ENCODE measurements at regions not wholly inside any gene's neighbourhood (a gene's known extent, or its start where the extent isn't known, plus 50 kb on each side); places are given as distances from the start of the nearest gene placed in this dataset.

GRCh38 chr2:14297906-14298305 lies 334.6 kb upstream of the LRATD1 start:
- Histone ChIP-seq H2BK5ac (ENCODE audit: low read depth, low read length) (no peak overlapping the region), H3K27me3 (replicated peaks in 1 of 4; ENCODE audit: control insufficient read depth in 3 of 4, extremely low read depth in 1 of 4, insufficient read depth in 3 of 4, low read length in 3 of 4) (no peaks in the 10 kb centered on the region), H3K79me1 (ENCODE audit: low read depth, low read length) (no peaks in the 10 kb centered on the region), H2BK12ac (ENCODE audit: low read depth, low read length) (no peak overlapping the region), H3K79me2 (ENCODE audit: control insufficient read depth in 1 of 2, insufficient read depth in 2 of 2, low read length in 2 of 2) (no peaks in the 10 kb centered on the region), H2BK15ac (ENCODE audit: low read length) (no peak overlapping the region), H4K20me1 (replicated peaks in 1 of 2; ENCODE audit: control insufficient read depth in 1 of 2, insufficient read depth in 2 of 2, low read length in 2 of 2) (no peaks in the 10 kb centered on the region), H3K9me3 (ENCODE audit: insufficient read depth in 2 of 2, low read depth in 1 of 2, low read length in 1 of 2) (no peaks in the 10 kb centered on the region), H2AK5ac (ENCODE audit: low read depth, low read length) (no peak overlapping the region), H3K23me2 (ENCODE audit: low read depth, low read length) (no peaks in the 10 kb centered on the region), H2BK120ac (replicated peaks; ENCODE audit: low read depth, low read length) (no peak overlapping the region), H3K14ac (ENCODE audit: insufficient read length) (no peak overlapping the region), H3K27ac (ENCODE audit: low read depth, low read length) (no peak overlapping the region), H4K8ac (ENCODE audit: extremely low read depth, insufficient read depth, low read length) (no peak overlapping the region), H3K4ac (replicated peaks; ENCODE audit: insufficient read length, low read depth, low read length) (no peak overlapping the region), H4K5ac (ENCODE audit: insufficient read length, low read depth, low read length) (no peak overlapping the region), H2AFZ (ENCODE audit: low read length) (no peak overlapping the region), H3K4me3 (ENCODE audit: extremely low read depth in 1 of 4, insufficient read depth in 2 of 4, low read depth in 3 of 4, low read length in 4 of 4) (no peak overlapping the region), H3K4me1 (replicated peaks in 1 of 4; ENCODE audit: control insufficient read depth in 3 of 4, insufficient read depth in 4 of 4, low read length in 3 of 4) (no peaks in the 10 kb centered on the region), H3K4me2 (ENCODE audit: insufficient read depth in 1 of 2, low read depth in 2 of 2, low read length in 2 of 2) (no peak overlapping the region), H2BK20ac (ENCODE audit: low read length) (no peak overlapping the region), H3K56ac (replicated peaks; ENCODE audit: insufficient read length, low read depth, low read length) (no peak overlapping the region), H3K18ac (ENCODE audit: extremely low read depth, low read length) (no peak overlapping the region), H4K91ac (replicated peaks; ENCODE audit: insufficient read length, low read length) (no peak overlapping the region), H3K9ac (replicated peaks in 1 of 4; ENCODE audit: extremely low read depth in 1 of 4, low read depth in 3 of 4, low read length in 3 of 4) (no peak overlapping the region), H3K36me3 (ENCODE audit: control insufficient read depth in 2 of 4, insufficient read depth in 4 of 4, low read length in 3 of 4) (no peaks in the 10 kb centered on the region), H3K23ac (ENCODE audit: insufficient read length) (no peak overlapping the region)
- TF ChIP-seq SRF (IDR thresholded peaks at IDR 0.05; ENCODE audit: low read depth, low read length) = no peak
- no peak for TF ChIP-seq TEAD4 (IDR thresholded peaks at IDR 0.05; ENCODE audit: low read depth, low read length)
- TF ChIP-seq CREB1 (IDR thresholded peaks at IDR 0.05) = no peak
- TF ChIP-seq GTF2F1 (IDR thresholded peaks at IDR 0.05; ENCODE audit: borderline replicate concordance, low read depth, low read length) = no peak
- TF ChIP-seq SP1 (IDR thresholded peaks at IDR 0.05; ENCODE audit: low read depth, low read length) = no peak
- TF ChIP-seq YY1 (IDR thresholded peaks at IDR 0.05; ENCODE audit: low read depth, low read length) = no peak
- WGBS, 2 experiments (ENCODE audit: extremely low coverage in 1 of 2, insufficient coverage in 1 of 2, insufficient read length in 1 of 2, insufficient replicate concordance in 2 of 2, low coverage in 1 of 2, low lambda C conversion rate in 2 of 2, missing lambda C conversion rate in 1 of 2) = 88% methylated on average over 1 of the region's 1 CpG; no CpG with 5 or more reads in 1 of the 2 experiments
- FAIRE-seq (no peak), DNase-seq (ENCODE audit: low read depth in 1 of 2, low spot score in 2 of 2) (no peak)
- ChIA-PET POLR2A (ENCODE audit: partially characterized antibody) (no interaction called here), CTCF (ENCODE audit: partially characterized antibody) (no interaction called here)

Data from H1 (cell line).